C1 segment of cervical spinal cord (tissue), 14 donors: ENCODE measurements at regions not wholly inside any gene's neighbourhood (a gene's known extent, or its start where the extent isn't known, plus 50 kb on each side); places are given as distances from the start of the nearest gene placed in this dataset.

Source experiments
- DNase-seq, 14 donors: peaks; one replicate each; lab custom pipeline; 2025; lab: John Stamatoyannopoulos, UW

DNA sequence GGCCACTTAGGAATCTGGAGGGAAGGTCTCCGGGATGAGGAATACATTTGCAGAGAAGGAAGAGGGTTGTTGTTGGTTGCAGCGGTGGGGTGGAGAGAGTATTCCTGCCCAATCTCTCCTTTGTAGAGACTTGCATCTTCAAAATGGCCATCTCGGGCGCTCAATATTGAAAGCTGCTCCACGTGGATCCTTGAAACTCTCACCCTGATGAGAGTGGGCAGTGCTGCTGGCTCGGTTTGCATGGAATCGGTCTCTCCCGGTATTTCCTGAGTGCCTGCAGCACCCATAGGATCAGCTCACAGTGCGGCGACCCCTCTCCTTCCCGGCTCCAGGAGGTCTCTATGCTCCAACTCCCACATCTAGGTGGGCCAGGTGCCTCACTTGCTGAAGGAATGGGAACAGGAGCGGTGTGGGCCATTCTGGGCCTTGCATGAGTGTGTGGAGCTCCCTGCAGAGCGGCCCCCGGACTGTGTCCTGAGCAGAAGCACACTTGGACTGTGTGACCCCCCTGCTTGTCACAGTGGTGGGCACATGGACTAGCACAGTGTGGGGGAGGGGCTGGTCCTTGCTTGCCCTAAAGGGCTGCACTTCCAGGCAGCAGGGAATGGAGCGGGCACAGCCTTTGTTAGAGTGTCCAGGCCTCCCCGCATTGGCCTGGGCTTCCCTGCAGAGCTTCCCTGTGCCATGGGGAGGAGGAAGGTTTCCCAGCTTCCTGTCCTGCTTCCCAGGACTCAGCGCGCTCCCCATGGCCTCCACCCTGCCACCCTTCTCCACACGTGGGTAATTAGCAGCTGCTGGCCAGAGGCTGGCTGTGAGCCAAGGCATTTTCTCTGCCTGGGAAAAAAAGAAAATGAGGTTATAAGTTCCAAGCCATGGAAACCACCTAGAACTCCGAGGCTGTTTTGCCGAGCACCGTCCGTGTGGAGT, 139.3 kb downstream of the IRF8 start:
- DNase-seq = peak in 3 of 14 donors; percentile 25 to 37 (median 25)

DNA sequence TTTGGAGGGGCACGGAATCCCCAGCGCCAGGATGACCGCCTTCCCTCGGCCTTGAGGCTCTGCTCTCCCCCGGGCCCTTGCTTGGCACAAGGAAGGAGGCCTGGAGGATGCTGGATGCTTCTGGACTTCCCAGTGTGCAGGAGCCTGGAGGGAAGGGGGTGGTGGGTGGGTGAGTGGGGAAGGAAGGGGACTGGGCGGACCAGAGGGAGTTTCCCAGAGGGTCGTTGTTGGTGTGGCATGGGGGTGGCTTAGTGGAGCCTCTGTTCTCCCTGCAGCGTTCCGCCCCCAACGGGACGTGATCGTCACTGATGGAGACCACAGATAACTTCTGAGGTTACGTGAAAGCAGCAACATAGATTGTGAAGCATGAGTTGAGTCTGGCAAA, 140.0 kb downstream of the IRF8 start:
- no peak for DNase-seq

DNA sequence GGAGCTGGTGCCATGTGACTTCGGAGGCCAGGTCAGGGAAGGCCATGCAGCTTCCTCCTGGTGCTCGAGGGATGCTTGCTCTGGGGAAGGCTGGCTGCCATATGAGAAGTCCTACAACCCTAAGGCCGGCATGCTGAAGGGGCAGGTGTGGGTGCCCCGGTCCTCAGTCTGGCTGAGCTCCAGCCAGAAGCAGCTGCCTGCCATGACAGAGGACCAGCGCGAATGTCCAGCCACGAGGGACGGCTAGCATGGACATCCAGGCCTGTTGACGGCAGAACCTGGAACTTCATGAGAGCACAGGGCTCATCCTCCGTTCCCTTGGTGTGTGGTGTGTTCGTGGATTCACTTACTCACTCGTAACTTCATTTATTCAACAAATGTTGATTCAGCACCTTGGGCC, 140.6 kb downstream of the IRF8 start:
- no peak for DNase-seq

DNA sequence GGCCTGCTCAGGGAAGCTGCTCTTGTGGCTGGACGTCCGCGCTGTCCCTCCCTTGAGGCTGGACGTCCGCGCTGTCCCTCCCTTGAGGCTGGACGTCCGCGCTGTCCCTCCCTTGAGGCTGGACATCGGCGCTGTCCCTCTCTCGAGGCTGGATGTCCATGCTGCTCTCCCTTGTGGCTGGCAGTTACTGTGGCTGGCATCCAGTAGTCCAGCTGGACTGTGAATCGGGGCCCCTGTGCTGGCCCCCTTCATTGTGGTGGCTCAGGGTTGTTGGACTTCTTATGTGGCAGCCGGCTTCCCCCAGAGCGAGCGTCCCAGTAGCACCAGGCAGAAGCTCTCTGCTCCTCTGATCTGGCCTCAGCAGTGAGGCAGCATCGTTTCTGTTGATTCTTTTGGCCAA, 141.5 kb downstream of the IRF8 start:
- DNase-seq = no peak

DNA sequence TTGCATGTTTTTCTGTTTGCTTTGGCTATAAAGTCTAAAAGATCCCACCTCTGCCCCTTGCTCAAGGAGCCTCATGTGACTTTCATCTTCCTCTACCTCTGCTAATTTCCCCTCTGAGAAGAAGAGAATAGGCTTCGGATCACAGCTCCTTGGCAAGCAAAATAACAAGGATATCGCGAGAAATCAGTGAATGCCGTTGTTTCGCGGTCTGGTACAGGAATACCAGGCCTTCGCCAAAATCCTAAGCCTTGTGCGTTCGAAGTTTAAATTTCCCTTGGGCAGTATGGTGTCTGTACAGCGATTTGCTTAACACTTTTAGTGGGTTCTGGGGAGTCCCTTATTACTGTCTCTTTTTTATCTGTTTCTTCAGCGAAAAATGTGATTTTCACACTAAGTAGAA, 142.3 kb downstream of the IRF8 start:
- no peak for DNase-seq

DNA sequence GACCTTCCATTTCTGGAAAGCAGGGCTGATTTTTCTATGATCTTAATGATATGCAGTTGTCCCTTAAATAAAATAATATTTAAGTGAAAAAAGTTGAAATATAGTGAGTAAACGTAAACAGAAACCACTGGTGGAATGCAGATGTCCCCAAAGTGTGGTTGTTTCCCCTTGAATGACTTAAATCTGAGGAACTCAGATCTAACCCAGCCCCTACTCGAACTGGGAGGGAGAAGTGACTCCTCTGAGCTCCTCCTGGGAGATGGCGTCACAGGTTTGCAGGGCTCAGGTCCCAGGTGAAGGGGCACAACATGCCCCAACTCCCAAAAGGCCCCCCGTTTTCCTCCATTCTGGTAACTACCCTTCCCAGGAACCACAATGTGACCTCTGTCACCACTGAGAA, 142.8 kb downstream of the IRF8 start:
- no peak for DNase-seq

DNA sequence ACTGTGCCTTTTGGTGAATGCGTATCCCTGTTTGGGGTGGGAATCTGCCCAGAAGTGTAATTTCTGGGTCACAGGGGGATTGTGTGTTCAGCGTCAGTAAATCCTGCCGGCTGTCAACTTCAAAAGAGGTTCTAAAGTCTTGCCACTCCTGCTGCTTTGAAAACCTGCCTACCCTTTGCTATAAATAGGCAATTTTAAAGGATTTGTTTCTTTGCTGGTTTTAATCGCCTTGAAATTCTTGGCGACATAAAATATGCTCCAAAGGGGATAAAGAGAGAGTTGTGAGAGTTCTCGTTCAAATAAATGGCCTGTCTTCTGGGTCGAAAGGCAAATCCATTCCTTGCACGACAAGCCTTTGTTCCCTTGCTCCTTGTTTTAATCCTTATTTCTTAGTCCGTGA, 143.4 kb downstream of the IRF8 start:
- DNase-seq = no peak

DNA sequence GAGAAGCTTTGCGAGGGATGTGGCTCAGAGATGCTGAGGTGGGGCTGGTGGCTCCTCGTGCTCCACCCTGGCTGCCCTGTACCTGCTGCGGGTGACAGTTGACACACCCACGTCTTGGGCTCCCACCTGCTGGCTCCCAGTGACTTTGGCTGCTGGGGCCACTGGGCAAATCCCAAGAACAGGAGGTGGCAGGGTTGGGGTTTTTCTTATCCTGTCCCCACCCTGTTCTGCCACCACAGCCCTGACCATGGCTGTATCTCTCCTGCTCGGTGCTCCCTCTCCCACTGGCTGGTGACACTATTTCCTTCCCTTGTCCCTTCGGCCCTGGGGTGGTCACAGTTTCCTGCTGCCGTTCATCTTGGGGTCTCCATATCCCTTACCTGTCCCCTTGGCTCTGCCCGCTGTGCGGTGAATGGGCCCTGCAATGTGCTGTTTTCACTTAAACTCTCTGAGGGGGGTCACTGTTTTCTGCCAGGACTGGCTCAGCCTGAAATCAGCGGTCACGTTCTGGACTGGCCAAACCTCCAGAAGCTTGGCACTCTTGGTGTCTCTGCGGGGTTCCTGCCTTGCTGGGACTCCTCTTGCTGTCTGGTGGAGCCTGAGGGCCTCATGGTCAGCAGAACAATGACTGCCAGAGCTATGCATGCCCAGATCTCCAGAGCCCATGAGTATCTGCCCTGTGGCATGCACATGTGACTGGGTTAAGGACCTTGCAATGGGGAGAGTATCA, 144.2 kb downstream of the IRF8 start:
- no peak for DNase-seq

DNA sequence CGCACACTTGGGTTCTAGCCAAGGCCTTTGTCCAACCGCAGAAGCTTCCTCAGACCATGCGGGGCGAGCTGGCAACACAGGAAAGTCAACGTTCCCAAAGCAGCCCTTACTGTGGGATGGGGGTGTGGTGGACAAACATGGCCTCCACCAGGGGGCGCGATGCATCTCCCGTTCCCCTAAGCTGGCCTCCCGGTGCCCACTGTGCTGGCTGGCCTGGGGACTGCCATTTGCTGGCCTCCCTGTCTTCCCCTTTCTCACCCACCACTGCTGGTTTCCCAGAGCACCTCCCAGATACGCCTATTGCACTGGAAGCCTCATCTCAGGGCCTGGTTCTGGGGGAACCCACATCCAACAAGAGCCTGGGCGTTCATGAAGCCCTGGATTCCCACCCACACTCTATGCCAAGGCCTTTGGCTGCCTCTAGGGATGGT, 145.3 kb downstream of the IRF8 start:
- DNase-seq = no peak

DNA sequence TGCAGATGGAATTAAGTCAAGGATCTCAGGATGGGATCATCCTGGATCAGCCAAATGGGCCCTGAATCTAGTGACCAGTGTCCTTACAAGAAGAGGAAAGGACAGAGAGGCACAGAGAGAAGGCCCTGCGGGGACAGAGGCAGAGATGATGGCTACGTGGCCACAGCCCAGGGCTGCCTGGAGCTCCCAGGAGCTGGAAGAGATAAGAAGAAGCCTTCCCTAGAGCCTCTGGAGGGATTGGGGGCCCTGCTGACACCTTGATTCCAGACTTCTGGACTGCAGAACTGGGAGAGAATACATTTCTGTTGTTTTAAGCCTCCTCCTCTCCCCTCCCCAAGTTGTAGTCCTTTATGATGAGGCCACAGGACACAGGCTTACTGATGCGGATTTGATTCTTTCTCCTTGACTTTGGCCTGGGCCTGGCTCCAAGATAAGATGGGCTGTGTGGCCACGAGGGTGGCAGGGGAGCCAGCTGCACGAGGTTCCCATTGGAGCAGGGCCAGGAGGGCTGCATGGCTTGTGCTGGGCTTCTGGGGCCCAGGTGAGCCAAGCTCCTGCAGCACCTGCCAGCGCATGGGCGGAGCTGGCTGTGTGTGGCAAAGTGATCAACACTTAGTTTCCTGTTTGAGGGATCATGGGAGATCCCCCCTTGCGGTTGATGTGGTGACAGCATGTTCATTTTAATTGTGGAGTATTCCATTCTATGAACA, 146.1 kb downstream of the IRF8 start:
- DNase-seq = no peak

DNA sequence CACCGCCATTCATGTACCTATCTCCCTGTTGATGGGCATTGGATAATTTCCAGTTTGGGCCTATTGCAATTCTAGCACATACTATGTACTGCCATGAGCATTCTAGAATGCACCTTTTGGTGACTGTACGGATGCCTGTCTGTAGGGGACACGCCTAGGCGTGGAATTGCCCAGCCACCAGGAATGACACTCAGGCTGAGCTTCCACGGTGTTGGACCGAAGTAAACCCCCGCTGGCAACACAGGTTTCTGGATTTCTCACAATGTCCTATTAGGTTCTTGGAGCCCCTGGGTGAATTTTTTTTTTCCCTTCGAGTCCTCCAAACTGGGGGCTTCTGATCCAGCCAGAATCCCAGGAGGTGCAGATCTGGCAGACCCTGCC, 146.6 kb downstream of the IRF8 start:
- DNase-seq = no peak

DNA sequence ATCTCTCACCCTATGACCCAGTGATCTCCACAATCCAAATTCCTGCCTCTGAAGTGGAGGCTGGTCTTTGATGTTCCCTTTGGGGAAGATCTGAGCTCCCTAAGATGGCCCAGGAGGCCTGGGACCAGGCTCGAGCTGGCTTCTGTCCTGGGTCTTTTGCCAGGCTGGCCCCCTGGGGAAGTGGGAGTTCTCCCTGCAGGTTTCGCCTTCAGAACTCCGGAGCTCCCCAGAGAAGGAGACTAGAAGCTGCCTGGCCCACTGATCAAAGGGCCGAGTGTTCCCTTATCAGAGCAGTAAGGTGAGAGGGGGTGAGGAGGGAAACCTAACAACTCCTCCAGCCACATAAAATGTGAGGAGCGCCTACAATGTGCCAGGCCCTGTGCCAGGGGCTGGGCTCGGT, 147.1 kb downstream of the IRF8 start:
- DNase-seq = no peak

DNA sequence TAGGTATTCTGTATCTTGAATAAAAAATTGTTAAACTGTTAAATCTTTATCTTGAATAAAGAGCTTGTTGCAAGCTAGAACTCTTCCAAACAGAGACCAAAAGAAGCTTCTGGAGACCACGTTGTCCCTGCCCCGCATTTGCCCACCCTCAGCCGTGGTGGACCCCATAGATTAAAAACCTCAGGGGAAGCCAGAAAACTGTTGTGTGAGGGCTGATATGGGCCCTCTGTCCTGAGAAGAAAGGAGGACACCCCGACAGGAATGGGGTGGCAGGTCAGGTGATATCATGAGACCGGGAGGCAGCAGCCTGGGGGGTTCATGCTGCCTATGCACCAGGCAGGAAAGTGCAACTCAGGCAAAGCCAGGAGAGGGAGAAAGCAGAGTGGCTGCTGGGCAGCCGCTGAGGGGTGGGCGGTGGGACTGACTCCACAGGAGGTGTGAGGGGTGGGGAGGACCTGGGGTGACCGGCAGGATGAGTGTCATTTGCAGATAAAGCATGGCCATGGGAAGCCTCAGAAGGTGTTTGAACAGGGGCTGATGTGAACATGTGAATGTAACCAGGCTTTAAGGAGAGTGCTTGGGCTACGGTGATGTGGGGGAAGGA, 147.8 kb downstream of the IRF8 start:
- no peak for DNase-seq

DNA sequence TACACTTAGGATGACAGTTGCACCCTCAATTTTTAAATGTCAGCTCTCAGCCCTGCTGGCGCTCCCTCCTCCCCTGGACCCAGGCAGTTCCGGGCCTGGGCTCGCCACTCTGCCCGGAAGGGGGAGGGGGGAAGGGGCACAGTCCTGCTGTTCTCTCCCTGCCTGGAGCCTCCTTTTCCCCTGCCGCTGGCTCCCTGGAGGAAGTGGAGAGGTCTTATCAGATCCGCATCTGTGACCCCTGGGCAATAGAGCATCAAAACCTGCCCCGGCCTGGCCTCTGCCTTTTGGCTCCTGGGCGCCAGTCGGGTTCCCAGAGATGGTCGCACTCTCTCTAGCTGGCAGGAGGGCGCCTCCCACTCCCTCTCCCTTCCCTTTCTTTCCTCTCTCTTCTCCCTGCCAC, 149.3 kb downstream of the IRF8 start:
- no peak for DNase-seq

DNA sequence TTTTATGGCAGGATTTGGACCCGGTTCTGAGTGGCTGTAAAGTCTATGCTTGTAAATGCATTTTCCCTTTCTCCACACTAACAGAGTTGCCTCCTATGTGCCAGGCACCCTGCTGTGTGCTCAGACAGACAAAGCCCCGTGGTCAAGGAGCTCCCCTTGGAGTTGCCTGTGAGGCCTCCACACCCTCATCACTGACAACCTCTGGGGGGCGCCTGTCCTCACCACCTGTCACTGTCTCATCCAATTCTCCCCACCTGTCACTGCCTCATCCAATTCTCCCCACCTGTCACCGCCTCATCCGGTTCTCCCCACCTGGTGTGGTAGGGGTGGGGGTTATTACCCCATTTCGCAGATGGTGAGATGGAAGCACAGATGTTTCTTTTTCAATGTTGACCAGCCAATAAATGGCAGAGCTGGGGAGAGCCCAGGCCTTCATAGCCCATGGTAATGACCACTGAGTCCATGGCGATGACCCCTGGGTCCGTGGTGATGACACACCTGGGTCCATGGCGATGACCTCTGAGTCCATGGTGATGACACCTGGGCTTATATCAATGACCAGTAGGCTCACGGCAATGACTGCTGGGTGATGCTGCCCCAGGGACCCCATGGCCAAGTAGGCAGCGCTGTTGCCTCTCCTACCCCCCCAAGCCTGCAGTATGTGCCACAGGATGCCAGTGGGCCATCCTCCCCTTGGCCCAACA, 150.1 kb downstream of the IRF8 start:
- DNase-seq = no peak

DNA sequence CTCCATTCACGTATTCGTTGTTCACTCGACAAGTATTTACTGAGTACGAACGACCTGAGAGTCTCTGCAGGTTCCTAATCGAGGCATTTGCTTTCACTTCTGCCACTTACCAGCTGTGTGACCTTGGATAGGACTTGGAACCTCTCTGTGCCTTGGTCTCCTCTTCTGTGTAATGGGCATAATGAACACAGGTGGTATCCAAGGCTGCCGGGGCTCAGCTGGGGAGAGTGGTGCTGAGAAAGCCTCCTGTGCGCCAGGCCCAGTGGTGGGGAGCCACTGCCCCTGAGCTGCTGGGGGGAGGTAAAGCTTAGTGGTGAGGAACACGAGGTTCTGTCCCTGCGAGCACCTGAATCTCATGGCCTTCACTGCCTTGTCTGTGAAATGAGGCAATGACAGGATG, 150.7 kb downstream of the IRF8 start:
- no peak for DNase-seq

DNA sequence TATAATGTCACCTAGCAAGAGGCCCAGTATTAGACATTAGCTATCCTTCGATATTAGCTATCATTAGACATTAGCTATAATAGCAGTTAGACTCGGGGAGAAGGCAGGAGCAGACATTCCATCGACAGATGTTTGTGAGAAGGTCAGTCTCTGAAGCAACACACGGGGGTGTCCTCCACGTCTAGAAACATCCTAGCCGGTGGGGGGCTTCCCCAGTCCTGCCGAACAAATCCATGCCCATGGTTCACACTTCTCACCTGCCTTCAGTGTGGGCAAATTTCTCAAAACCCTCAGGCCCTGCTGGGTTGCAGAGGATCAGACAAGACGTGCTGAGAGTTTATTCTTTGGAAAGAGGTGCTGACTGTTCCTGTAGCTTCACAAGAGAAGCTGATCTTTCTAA, 151.1 kb downstream of the IRF8 start:
- no peak for DNase-seq

DNA sequence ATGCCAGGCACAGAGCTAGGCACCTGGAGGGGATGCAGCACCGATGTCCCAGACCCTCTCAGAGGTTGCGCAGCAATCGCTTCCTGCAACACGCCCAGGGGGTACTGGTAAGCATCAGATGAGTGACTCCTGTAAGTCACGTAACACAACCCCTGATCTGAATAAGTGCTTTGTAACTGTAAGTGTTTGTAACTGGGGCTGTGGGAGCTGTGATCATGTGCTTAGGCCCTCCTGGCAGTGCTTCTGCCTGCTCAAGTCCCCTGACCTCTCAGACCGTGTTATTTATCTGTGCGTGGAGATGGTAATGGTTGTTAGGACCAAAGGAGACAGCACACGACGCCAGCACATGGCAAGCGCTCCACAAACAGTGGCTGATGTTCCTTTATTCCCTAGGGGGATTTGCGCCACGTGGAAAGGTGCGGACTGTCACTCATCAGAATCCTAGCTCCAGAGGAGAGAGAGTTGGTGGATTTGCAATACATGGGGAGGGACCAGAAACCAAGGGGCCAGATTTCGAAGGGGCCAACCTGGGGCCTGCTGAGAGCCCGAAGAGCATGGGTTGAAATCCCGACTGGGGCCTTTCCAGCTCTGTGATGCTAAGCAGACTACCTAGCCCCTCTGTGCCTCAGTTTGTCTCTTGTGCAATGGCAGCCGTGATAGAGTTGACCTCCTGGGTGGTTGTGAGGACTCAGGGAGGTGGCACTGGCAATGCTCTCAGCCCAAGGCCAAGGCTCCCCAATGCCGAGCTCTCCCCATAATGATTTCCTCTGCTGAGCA, 151.8 kb downstream of the IRF8 start:
- no peak for DNase-seq

DNA sequence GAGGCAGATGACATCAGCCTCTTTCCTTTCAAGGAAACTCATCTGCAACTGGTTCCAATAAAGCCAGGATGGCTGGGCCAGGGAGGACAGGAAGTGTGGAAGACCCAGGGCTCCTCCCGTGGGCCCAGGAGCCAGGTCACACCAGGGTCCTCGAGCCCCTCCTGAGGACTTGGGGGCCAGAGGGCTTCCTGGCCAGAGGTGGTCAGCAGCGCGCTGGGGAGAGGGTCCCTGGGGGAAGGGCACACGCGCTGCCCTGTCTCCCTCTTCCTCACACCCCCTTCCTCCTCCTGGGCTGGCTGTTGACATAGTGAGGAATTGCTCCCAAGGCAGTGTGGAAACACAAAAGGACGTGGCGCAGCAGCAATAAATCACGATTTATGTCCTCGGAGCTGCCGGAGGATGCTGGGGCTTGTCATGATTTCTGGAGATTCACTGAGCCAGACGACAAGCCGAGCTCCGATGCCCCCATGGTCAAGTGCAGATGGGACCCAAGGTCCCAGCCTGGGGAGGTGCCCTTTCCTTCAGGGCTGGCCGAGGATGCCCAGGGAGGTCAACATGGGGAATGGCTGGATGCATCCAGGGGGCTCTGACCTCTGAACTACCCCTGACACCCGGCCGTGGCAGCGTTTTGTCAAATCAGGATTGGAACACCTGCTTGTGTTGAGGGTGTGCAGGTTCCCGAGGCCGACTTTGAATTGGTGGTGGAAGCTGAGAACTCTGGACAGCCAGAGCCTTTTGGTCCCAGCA, 152.6 kb downstream of the IRF8 start:
- DNase-seq = no peak

DNA sequence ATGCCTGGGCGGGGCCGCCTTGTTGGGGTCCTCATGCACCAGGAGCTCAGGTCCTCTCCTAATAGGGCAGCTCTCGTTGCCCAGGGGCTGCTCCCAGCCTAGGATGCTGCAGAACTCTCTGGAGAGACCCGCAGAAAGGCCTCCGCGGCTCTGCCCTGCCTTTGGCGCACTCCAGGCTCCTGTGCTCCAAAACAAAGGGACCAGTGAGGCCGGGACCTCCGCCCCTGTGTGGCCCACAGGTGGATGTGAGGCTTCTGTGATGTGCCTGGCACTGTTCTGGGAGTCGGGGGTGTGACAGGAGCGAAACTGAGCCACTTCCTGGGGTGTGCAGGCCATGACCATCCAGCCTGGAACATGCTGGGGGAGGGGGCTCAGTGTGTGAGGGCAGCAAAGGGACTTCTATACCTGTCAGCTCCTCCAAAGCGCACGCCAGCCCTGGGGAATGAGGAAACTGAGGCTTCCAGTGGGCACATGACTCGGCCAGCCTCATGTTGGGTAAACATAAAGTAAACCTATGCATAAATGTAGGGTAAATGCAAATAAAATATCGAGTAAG, 153.2 kb downstream of the IRF8 start:
- no peak for DNase-seq
